Stimulated activated CD8-positive, alpha-beta memory T cell treated with anti-CD3 and anti-CD28 coated beads, Interleukin-7, amount 100 ng/mL, for 1 hour (primary cell): ENCODE measurements at regions not wholly inside any gene's neighbourhood (a gene's known extent, or its start where the extent isn't known, plus 50 kb on each side); places are given as distances from the start of the nearest gene placed in this dataset.

Experiments
- DNase-seq, 2 donors: peaks; one replicate each; pipeline ENCODE4 v3.0.0-alpha.2; 2020; ENCODE audit warnings: low read depth in 2 of 2

DNA sequence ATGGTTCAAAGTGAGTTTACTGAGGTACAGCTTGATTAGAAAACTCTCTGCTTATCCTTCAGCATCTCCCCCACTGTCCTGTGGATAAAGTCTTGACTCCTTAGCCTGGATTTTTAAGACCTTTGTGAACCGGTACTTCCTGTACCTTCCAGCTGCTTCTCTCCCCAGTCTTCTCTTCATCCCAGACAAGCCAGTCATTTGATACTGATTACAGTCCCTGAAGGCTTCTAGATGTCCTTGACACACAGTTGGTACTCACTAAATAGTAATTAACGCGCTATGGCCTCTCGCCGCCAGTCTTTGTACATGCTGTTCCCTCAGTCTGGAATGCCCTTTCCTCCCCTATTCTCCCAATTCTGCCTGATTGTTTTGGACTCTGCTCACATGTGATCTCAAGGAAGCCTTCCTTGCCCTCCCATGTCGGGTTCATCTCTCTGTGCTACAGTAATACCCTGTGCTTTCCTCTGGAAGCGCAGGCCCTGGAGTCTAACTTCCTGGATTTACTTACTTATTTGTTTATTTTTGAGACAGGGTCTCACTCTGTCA lies 50.6 kb upstream of the PTGR2 start:
- DNase-seq: no peak

DNA sequence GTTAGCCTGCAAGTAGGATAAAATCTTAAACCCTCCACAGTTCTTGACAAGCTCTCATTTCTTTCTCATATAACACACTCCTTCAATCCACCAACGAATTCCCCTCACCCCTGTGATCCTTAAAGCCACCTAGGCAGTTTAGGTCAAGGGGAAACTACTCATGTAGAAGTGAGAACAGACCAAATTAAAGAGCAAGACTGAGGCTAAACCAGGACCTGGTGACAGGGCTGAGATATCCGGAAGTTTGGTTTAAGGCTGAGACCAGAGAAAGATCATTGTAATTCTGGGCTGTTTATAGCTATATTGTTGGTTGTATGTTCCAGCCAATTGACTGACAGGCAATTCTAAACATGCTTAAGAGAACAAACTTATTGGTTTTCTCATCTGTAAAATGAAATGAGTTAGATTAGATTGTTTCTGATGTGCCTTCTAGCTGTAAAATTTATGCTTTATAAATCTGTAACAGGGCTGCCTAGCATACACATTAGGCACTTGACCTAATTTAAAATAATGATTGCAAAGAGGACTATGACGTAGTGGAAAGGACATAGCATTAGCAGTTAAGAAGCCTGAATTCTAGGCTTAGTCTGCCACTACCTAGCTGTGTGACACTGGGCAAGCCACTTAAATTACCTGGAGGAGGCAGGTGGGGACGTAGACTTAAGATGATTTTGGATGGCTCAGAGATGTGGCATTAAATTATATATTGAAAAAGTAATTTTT lies 53.9 kb upstream of the PTGR2 start:
- no peak for DNase-seq

DNA sequence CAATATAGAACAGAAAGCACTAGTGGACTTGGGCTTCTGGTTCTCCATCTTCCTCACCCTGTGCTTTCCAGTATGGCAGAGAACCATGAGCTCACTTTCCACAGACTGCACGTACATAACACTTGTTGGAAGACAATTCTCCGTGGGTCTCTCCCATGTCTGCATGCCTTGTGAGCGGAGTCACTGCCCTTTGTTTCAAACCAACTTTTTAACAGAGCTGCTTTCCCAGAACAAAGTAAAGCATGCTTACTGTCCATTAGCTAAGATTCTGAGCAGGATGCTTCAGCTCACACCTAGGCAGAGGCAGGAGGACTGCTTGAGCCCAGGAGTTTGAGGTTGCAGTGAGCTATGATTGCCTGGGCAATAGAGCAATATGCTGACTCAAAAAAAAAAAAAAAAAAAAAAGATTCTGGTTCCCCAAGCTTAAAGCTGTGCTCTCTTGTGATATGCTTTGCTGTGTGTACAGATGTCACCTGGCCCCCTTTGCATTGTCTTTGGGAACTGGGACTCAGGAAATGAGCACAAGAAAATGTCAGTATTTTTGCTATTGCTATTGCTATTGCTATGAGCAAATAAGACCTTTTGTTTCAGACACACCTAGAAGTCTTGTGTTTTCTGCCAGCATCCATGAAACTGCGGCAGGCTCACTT lies 54.6 kb upstream of the PTGR2 start:
- no peak for DNase-seq

DNA sequence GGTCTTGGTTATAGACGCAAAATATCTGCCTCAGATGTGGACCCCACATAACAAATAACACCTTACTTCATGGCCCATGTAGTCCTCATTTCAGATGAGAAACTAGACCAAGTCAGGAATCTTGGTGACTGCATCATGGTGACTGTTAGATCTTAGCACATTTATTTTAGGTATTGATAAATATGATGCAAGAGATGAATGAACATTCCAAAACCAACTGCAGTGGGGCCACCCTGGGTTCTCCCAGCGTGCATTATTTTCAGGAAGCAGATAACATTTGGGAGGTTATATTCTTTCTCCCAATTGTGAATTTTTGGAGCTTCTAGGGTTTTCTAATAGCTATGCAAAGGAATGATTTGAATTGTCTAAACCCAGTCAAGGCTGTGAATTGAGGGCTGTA lies 55.2 kb upstream of the PTGR2 start:
- DNase-seq: no peak

DNA sequence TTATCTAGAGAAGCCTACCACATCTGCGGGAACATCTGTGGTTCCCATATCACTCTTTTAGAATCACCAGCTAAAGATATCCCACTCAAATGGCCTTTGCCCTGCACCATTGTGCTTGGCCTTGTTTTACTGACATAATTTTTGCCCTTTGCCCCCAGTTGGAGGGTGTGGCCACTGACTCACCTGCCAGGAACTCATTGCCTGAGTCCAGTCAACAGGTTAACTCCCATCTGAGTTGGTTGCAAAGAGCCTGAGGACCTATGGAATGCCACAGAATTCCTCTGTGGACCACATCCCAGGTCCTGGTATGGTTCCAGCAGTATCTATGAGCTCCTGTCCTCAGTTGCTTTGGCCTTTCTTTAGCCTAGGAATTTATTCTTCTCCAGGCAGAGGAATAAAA lies 55.7 kb upstream of the PTGR2 start:
- DNase-seq: no peak

DNA sequence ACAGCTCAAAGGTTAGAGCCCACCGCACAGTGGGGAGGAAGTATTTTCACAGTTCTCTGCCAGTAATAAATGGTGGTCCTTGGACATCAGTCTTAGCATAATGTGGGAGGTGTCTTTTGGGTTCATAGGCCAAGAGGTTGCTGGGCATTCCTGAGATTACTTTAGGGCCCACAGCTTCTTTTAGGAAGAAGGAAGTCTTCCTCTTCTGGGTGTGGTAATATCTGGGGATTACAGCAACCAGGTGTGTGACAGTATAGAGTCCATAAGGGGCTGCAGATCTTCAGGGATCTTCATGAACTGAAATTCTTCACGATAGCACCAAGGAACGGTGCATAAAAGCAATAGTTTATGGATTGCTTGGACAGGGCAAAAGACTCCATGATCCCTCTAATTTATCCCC lies 56.2 kb upstream of the PTGR2 start:
- no peak for DNase-seq

DNA sequence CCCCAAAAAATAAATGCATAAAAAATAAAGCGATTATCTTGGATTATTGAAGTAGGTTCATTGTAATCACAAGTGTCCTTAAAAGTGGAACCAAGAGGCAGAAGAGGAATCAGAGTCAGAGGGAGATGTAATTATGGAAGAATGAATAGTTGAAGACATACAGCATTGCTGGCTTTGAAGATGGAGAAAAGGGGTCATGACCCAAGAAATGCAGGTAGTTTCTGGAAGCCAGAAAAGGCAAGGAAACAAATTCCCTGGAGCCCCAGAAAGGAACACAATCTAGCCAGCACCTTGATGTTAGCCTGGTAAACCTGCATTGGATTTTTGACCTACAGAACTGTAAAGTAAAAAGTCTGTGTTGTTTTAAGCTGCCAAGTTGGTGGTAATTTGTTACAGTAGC lies 57.5 kb upstream of the PTGR2 start:
- DNase-seq: no peak

DNA sequence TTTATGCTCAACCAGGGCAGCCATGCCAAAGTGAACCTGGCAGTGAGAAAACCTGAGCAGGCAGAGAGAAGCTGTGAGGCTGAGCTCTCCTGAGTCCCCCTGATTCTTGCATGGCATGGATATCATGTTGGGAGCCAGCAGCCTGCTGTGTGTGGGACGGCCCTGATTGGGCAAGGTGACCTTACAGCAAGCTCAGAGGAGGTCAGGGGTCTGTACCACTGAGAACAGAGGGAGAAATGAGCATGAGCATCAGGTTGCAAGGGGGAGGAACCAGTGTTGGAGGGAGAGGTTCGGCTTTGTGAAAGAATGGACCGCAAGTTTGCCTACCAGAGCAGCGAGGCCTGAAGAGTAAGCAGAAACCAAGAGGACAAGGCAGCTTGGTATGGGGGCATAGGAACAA lies 59.1 kb upstream of the PTGR2 start:
- DNase-seq: no peak

DNA sequence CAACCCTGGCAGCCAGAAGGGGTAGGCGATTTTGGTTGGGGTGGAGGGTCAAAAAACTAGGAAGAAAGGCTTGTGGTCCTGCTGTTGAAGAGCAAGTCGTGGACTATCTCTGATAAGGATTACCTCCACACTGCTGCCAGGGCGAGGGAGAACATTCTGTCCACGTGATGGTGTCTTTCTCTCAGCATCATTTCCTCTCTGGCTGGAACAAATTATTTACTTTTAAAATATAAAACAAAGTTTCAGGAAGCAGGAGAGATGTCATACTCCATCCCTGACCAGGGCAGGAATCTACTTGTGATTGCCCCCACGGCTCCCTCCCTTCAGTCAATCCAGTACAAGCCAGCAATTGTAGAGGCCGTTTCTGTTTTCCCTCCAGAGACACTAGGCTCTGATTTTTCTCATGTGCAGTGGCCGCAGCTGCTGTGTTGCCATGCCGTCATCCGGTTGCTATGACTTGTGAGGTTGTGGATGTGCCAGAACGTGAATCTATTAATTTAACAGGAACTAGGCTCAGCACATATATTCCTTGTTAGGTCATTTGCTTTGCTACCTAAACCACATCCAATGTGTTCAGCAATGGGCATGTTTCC lies 61.5 kb upstream of the PTGR2 start:
- DNase-seq: no peak

DNA sequence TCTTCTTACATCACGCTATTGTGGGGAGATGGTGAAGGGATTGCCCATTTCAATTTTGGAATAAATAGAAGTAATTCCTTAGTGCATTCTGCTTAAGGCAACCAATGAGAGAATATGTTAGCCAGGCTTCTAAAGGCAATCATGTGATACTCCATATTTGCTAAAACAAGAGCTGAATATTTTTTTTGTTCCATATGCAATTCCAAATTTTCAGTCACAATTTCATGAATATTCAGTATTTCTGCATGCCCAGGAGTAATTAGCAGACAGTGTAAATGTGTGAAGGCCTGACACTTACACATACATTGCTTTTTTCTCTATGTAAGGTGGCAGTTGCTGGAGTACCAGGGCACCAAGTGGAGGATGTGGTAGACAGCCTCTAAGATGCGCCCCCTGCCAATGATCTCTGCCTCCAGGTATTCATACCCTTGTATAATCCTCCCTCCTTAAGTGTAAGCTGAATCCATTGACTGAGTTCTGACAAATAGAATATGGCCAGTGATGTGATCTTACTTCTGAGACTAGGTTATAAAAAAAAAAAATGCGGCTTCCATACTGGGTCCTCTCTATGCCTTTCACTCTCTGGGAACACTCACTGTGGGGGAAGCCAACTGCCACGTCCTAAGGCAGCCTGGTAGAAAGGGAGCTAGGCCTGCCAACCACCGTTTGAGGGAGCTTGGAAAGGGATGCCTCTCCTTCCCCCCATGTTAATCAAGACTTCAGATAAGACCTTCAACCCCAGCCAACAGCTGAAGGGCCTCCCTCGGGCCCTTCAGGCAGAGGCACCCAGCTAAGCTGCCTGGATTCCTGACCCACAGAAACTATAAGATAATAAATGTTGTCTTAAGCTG lies 62.7 kb upstream of the PTGR2 start:
- DNase-seq: no peak

DNA sequence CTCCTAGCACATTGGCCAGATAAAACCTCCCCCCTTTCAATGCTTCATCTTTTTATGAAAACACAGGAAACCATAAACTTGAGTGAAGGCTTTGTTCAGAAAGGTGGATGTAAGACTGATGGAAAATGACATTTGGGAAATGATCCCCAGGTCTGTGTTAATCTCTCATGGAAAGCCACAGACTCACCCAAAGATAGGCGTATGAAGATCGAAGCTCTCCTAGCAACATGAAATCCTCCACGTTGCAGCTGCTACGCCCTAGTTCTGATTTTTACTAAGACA lies 63.4 kb upstream of the PTGR2 start:
- no peak for DNase-seq

DNA sequence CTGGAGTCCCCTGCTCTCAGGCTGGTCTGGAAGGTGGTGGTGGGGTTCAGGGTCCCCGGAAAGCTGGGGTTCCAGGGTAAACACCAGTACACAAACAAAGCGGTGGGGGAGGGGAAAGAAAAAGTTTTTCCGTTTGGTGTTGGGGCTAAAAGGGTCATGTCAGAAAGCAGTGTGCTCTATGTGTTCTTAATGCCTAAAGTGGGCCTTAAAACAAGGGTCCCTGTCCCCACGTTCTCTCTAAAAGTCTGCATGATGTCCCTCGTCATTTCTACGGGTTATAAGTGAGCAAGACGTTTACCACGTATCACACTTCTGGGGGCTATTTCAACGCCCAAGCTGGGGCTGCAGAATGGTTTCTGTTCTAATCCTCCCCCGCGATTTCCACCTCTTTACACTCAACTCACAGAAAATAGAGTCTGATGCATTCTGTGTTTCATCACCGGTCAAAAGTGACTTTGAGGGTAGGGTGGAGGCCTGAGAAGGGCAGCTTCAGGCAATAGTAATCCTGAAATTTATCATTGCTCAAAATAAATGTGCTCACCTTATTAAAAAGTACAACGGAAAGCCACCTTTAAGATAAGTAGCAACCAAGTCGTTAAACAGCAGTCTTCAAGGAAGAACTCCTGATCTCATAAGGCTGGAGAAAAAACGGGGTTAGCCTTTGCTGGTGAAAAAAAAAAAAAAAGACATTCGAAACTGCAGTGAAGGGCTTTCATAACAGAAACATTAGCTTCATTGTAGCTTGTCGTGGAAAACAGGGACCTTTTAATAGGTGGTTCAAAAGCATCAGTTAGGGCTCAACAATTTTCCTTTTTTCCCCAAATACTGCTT lies 63.9 kb upstream of the PTGR2 start:
- DNase-seq: no peak

DNA sequence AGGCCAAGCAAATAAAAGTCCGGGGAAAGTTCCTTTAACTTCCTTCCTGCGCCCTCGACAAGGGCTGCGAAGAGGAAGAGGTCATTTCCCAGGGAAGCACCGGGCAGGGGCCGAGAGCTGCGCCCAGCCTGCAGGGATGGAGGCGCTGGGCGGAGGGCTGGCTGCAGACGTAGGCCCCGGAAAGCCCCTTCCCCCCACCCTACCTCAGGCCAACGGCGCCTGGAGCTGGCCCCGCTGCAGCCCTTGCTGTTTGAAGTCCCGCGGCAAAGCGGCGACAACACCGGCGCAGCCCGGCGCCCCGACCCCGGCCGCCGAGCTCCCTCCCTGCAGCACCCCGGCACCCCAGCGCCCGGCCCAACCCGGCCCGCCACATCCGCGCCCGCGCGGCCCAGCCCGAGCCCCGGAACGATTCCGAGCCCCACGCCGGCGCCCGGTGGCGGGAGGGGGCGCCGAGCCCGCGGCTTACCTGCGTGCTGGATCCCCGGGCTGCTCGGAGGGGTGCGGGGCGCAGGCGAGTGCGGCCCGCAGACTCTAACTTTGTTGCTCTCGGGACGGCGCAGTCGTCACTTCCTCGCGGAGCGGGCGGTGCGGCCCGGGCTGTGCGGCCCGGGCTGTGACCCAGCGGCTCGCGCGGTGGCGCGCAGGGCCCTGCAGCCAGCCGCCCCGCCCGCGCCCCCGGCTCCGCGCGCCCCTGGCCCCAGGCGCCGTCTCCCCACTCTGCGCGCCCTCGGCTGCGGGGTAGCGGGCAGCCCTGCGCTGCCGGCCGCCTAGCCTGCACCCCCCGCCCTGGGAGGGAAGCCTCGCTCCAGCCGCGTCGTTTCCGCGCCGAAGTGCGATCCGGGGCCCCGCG lies 64.8 kb upstream of the PTGR2 start:
- peak; percentile 29 to 38 for DNase-seq

DNA sequence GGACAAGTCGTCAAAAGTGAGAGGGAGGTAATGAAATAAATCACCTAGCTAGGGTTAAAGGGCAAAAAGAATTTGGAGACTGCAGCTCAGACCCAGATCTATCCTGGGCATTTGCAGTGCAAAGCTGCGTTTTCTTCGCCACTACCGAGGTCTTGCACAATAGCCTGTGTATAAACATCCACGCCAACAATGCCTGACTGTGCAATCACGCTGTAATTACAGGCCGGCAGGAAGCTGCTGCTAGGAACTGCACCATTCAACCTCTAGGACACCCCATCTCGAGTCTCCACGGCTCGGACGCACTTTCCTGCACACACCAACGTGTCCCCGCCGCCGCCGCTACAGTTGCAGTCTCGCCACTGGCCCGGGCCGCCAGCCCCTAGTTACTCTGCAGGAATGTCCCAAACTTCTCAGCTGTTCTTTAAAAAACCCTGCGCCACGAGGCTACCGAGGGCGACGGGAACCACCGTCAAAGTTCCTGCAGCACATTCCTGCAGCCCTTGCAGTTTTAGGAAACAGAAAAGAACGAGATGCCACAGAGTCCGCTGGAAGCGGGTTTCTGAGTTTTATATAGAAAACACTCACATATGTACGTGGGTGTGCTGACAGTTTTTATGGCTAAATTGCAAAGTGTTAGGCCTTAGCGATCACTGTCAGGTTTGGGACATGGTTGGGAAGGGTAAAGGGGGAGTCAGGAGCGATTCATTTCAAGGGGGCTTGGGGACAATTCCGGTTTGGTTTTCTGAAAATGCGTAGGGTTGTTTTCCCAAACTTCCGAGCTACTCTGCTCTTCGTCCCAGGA lies 65.6 kb upstream of the PTGR2 start:
- peak; percentile 29 to 34 for DNase-seq

DNA sequence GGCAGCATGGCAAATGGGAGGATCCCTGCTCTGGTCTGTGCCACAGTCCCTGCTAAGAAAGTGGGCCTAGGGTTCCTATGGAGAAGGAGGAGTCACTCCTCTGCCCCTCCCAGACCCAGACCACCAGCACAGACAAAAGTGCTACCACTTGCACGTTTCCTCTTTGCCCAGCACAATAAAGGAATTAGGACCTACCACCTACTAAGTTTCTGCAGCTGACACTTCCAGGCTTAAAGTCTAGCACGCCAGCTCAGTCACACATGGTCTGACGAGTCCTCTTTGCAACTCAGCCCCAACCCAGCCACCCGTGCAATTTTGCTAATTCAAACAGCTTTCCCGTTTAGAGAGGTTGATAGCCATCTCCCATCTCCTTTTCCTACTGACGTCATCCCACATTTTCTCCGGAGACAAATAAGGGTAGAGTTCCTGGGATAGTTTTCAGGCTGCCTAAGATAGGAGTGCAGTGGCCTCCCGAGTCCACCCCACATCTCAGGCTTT lies 66.2 kb upstream of the PTGR2 start:
- no peak for DNase-seq

DNA sequence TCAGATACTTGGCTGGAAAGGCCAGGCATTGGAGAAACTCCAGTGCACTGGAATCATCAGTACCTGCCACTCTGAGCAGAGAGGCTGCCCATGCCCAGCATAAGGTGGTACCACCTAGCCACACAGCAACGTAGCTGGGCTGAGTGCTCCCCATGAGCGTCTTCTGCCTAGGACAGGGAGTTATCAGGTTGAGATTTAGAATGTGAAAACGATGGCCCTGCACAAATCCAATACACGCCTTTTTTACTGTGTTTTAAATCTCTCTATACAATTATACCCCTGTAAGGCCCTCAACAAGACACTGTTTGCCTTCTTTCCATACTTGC lies 66.7 kb upstream of the PTGR2 start:
- DNase-seq: no peak

DNA sequence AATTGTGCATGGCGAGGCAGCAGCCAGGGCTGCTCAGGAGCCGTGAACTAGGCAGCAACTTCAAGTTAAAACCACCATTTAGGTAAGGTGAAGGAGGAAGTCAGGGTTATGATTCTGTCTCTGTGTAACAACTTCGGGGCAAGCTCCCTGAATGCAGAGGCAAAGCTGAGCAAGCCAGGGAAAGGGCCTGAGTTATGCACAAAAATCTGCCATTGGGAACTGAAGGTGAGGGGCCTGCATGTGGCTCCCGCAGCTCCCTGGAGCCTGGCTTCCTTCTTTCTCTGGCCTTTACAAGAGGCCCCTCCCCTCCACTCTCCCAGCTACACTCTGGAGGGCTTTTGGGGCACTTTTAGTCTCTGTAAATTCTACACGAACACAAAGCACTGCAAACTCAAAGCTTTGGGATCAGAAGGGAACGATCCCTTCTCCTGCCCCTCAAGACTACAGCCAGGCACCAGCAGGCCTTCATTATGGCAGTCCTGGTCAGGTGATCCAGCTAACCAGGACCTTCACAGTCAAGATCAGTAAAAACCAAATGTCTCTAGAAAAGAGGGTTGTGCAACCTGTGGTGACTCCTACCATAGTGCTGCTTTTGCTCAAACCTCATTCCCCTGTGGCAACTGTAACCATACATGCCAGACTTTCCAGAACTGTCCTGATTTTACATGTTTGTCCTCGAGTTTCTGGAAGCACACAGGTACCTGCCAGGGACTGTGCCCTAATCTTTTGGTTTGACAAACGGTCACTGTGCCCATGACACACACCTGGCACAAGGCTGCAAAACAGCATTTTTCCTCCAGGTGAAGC lies 67.2 kb upstream of the PTGR2 start:
- no peak for DNase-seq

DNA sequence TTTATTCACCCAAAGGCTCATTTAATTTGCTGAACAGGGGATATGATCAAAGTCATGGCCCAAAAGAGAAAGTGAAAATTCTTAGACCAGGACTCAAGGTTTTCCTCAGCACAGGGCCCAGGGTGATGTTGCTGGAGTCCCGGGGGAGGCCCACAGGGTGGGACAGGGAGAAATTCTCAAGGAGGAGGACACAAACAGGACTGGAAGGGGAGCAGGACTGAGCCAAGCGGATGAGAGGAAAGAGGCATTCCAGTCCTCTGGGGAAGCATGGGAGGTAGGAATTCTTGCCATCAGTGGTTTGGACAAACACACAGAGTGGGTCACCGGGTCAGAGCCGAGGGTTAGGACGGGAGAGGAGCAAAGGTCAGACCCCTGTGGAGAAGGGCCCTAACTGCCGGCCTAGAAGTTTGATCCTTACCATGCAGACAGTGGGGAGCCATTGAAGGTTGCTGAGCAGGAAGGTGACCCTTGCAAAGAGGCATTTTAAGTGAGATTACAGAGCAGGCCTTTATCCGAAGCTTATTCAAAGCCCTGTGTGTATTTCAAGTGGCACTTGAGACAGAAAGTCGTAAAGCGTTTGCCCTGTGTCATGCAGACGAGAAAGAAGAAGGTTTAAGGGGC lies 68.4 kb upstream of the PTGR2 start:
- no peak for DNase-seq
